HG03064 (cell line): ENCODE measurements at regions not wholly inside any gene's neighbourhood (a gene's known extent, or its start where the extent isn't known, plus 50 kb on each side); places are given as distances from the start of the nearest gene placed in this dataset.
"Not testable (repeated sequence)": the region's sequence is repeated elsewhere in the genome, so short reads cannot be mapped to it uniquely, and the experiment has no call there.

Experiments used
- ATAC-seq: cut with Tn5 transposase; IDR thresholded peaks from one replicate; pipeline ENCODE4 v1.9.1; 2021; ENCODE audit warnings: low read depth; ENCODE audit not compliant: unreplicated experiment

DNA sequence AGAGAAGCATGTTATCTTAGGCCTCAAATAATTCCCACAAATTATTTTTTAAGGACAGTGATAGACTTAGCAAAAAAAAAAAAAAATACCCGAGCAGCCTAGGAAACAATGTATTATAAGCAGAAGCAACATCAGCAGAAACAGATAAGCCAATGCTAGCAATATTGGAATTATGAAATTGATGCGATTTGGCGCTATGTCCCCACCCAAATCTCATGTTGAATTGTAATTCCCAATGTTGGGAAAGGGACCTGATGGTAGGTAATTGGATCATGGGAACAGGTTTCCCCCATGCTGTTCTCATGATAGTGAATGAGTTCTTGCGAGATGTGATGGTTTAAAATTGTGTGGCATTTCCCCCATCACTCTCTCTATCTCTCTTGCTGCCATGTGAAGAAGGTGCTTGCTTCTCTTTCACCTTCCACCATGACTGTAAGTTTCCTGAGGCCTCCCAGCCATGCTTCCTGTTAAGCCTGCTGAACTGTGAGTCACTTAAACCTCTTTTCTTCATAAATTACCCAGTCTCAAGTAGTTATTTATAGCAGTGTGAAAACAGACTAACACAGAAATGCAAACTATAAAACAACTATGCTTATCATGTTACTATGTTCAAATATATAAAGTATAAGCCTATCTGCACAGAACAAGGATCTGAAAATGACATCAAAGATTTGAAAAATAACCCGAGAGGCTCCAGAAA, 75.6 kb upstream of the HIVEP3 start:
- no peak for ATAC-seq

DNA sequence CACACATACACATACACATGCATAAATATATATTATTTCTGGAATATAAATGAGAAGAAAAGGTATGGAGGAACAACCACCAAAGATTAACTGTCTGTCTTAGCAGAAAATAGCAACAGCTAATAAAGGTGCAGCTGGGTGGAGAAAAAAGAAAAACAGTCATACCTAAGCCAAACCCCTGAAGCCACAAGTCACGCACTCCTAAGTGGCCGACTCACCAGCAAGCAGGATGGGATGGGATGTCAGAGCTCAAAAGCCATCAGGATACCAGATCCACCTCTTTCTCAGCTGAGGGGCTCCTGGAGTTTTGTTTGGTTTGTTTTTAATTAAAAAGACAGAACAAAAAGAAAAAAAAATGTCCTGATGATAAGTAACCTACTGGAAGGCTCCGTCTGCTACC, 64.7 kb upstream of the HIVEP3 start:
- ATAC-seq = no peak

DNA sequence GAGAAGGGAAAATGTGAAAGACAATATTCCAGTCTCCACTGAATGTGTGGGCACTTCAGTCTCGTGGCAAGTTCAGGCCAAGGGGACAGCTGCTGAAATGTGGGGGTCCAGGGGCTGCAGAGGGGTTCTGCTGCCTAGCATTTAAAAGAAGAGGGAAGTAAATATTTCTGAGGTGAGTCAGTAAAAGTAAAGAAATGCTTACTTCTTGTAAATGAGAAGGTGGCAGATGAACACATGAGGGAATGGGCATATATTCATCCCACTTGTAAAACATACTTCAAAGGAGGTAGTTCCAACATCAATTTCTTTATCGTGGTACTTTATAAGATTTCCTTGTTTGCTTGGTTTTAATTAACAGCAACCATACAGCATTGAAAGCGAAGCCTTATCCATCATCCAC, 63.1 kb upstream of the HIVEP3 start:
- no peak for ATAC-seq

DNA sequence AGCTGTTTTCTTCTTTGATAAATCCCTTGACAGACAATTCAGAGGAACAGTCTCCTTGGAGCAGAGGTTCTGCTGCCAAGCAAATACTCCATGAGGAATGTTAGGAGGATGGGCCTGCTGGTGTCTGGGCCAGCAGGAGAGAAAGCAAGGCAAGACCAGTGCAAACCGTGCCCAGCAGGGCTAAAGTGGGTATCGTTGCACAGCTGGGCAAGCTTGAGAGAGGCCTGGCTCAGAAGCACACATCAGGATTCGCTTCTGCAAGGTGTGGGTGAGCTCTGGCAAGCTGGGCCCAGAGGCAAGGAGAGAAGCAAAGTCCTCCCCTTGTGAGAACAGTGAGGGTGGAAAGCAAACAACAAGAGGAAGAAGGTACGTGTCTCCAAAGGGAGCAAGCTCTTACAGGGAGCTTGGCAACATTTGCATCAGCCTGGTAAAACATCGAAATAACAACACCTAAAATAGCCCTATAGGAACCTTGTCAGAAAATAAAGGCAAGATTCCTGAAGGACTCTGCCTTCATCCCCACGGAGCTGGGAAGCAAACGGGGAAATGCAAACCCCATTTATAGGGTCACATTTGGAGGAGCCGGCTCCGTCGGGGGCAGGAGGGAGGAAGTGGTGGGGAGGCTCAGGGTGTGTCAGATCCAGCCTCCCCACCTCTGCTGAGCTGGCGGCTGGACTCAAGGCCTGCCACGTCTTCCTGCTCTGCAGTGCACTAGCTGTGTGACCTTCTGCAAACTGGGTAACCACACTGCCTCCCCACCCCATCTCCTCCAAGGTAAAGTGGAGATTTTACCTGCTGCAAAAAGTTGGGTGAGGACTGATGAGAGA, 62.3 kb upstream of the HIVEP3 start:
- no peak for ATAC-seq

DNA sequence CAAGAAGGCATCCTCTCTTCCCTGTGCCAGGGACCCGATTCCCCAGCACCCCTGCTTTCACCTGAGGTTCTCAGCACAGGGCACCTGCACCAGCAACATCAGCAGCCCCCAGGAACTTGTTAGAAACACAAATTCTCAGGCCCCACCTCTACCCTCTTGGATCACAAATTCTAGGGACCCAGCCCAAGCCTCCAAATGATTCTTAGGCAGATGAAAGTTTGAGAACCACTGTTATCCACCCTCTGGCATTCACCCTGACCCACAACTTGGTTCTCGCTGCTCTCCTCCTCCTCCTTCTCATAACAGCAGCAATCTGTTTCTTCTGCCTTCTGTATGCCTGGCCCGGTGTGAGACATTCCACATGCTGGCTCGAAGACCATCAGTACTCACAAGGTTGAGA, 60.3 kb upstream of the HIVEP3 start:
- ATAC-seq = no peak

DNA sequence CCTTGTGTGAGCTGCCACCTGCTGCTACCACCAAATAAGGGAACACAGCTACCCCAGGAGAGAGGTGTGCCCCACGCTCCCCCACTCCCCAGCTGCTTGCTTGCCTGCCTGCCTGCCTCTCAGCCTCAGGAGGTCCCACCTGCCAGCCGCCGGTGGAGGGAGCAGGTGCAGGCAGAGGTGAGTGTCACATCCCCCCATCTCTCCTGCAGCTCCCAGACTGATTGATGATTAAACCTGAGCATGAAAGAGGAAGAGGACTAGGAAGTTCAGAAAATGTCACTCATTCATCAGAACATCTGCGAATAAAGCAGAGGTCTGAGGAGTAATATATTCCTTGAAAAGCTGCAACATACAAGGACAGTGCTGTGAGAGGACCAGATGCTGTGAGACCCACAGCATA, 58.6 kb upstream of the HIVEP3 start:
- no peak for ATAC-seq

DNA sequence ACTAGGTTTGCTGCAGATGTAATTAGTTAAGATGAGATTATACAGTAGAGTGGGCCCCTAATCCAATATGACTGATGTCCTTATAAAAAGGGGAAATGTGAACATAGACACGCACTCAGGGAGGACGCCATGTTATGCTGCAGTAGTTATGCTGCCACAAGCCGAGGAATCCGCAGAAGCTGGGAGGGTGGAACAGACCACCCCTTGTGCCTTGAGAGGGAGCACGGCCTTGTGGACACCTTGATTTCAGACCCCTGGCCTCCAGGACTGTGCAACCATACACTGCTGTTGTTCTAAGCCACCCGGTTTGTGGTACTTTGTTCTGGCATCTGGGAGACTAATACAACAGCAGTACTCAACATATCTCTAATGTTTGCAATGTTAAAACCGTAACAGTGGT, 57.9 kb upstream of the HIVEP3 start:
- no peak for ATAC-seq

DNA sequence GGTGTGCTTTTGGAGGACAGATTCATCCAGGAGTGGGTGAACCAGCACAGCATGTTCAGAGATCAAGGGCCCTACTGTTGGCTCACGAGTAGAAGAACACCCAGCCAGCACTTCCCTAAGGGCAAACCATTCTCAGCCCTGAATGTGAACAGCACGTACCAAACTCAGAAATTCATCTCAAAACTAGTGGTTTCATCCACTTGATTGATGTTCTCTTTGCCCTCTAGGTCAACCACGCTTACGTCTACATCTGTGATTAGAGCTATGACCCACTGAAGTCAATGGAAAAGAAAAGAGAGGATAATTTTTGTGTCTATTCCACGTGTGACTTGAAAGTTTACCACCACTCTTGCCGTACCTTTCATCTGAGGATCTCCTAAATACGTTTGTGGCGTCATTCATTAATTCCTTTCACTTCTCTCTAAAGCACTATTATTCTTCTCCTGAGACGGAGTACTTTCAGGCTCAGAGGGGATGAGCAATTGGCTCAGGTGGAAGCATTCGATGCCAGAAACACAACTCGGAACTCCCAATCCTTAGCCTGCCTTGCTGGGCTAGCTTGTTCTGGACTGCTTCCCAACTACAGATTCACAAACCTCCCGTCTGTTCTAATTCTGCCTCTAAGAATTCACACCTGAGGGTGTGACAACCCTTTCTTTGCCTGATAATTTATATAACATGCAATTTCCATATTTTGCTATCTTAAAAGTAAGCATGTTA, 57.3 kb upstream of the HIVEP3 start:
- no peak for ATAC-seq

DNA sequence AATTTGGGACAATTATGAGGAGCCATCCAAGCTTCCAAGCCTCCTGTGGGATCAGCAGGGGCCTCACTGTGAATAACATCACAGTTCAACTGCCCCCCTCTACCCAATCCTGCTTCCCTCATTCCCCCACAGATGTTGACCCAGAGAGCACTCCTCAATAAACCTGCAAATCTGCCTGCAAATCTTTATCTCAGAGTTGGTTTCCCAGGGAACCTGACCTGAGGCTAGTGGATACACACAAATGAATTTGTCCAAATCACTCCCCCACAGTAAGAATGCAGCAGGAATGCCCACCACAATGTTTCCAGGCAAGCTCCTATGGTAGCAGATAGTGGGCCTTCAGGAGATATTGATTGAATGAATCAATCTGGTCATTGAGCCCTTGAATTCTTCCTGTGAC, 56.4 kb upstream of the HIVEP3 start:
- ATAC-seq = no peak

DNA sequence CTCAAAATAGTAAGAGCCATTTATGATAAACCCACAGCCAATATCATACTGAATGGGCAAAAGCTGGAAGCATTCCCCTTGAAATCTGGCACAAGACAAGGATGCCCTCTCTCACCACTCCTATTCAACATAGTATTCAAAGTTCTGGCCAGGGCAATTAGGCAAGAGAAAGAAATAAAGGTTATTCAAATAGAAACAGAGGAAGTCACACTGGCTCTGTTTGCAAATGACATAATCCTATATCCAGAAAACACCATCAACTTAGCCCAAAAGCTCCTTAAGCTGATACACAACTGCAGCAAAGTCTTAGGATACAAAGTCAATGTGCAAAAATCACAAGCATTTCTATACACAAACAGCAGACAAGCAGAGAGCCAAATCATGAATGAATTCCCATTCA, 49.8 kb upstream of the HIVEP3 start:
- ATAC-seq = not testable (repeated sequence)
